ENCODE measurements at regions not wholly inside any gene's neighbourhood (a gene's known extent, or its start where the extent isn't known, plus 50 kb on each side); places are given as distances from the start of the nearest gene placed in this dataset.
A peak's percentile ranks its signal among the peaks of the same experiment; 100 is the strongest.

GRCh38 chr20:52379723-52380336 lies 188.3 kb upstream of the ZFP64 start:
- peak; percentile 93 for TF ChIP-seq CTCF (conservative IDR thresholded peaks at IDR 0.05)
- peaks cover 5% of the 10 kb centered on the region for H3K9me3 Mint-ChIP-seq
- H3K4me1 Mint-ChIP-seq = no peaks in the 10 kb centered on the region
- no peaks in the 10 kb centered on the region for H3K36me3 Mint-ChIP-seq (ENCODE audit: low read depth)
- H3K27me3 Mint-ChIP-seq (ENCODE audit: low read depth) = no peaks in the 10 kb centered on the region
- peak; percentile 45 for DNase-seq (ENCODE audit: low read depth, low spot score)
- H3K27ac Mint-ChIP-seq (ENCODE audit: unreplicated experiment) = no peak overlapping the region
- H3K4me3 Mint-ChIP-seq = no peak overlapping the region

GRCh38 chr20:52372169-52372568 lies 180.6 kb upstream of the ZFP64 start:
- H3K27ac Mint-ChIP-seq (ENCODE audit: unreplicated experiment) = no peak overlapping the region
- DNase-seq (ENCODE audit: low read depth, low spot score) = no peak
- TF ChIP-seq CTCF (conservative IDR thresholded peaks at IDR 0.05) = no peak

GRCh38 chr20:52365688-52366087 lies 174.1 kb upstream of the ZFP64 start:
- no peak overlapping the region for H3K4me3 Mint-ChIP-seq
- peaks cover 7% of the 10 kb centered on the region for H3K4me1 Mint-ChIP-seq
- H3K36me3 Mint-ChIP-seq (ENCODE audit: low read depth) = no peaks in the 10 kb centered on the region
- H3K9me3 Mint-ChIP-seq = no peaks in the 10 kb centered on the region
- no peak for TF ChIP-seq CTCF (conservative IDR thresholded peaks at IDR 0.05)
- no peaks in the 10 kb centered on the region for H3K27me3 Mint-ChIP-seq (ENCODE audit: low read depth)
- DNase-seq (ENCODE audit: low read depth, low spot score) = no peak
- H3K27ac Mint-ChIP-seq (ENCODE audit: unreplicated experiment) = no peak overlapping the region

More at GRCh38 chr20:52372169-52372568, 180.6 kb upstream of the ZFP64 start:
- H3K27me3 Mint-ChIP-seq (ENCODE audit: low read depth) = no peaks in the 10 kb centered on the region
- H3K36me3 Mint-ChIP-seq (ENCODE audit: low read depth) = no peaks in the 10 kb centered on the region
- H3K4me3 Mint-ChIP-seq = no peak overlapping the region
- H3K9me3 Mint-ChIP-seq = peaks cover 3% of the 10 kb centered on the region
- no peaks in the 10 kb centered on the region for H3K4me1 Mint-ChIP-seq

- no peaks in the 10 kb centered on the region for H3K9me3 Mint-ChIP-seq
- TF ChIP-seq CTCF (conservative IDR thresholded peaks at IDR 0.05) = no peak
- DNase-seq (ENCODE audit: low read depth, low spot score) = no peak
- no peaks in the 10 kb centered on the region for H3K36me3 Mint-ChIP-seq (ENCODE audit: low read depth)
- peaks cover 7% of the 10 kb centered on the region for H3K4me1 Mint-ChIP-seq
- H3K27ac Mint-ChIP-seq (ENCODE audit: unreplicated experiment) = no peak overlapping the region
- no peaks in the 10 kb centered on the region for H3K27me3 Mint-ChIP-seq (ENCODE audit: low read depth)
- H3K4me3 Mint-ChIP-seq = no peak overlapping the region
Observed at GRCh38 chr20:52364405-52364804, 172.8 kb upstream of the ZFP64 start.

GRCh38 chr20:52361650-52362049 lies 170.1 kb upstream of the ZFP64 start:
- no peak overlapping the region for H3K27ac Mint-ChIP-seq (ENCODE audit: unreplicated experiment)
- no peaks in the 10 kb centered on the region for H3K9me3 Mint-ChIP-seq
- no peak for TF ChIP-seq CTCF (conservative IDR thresholded peaks at IDR 0.05)
- no peaks in the 10 kb centered on the region for H3K36me3 Mint-ChIP-seq (ENCODE audit: low read depth)
- H3K4me1 Mint-ChIP-seq = peaks cover 7% of the 10 kb centered on the region
- no peaks in the 10 kb centered on the region for H3K27me3 Mint-ChIP-seq (ENCODE audit: low read depth)
- no peak overlapping the region for H3K4me3 Mint-ChIP-seq
- DNase-seq (ENCODE audit: low read depth, low spot score) = no peak

Data from neural crest cell (in vitro differentiated cells).